H9 (cell line): ENCODE measurements at regions not wholly inside any gene's neighbourhood (a gene's known extent, or its start where the extent isn't known, plus 50 kb on each side); places are given as distances from the start of the nearest gene placed in this dataset.
"Not testable (repeated sequence)": the region's sequence is repeated elsewhere in the genome, so short reads cannot be mapped to it uniquely, and the experiment has no call there.

Experiments
- DNase-seq: peaks from one replicate; pipeline ENCODE4 v3.0.0-alpha.2; 2017
- H2AFZ ChIP-seq: one replicate; pipeline ENCODE4 v1.6.1; 2013; ENCODE audit warnings: mild to moderate bottlenecking, low read length, control low read depth, moderate library complexity
- H2AK5ac ChIP-seq: 2 replicates; pipeline ENCODE4 v1.6.1; 2013; ENCODE audit warnings: low read length, control low read depth, mixed read lengths; ENCODE audit not compliant: insufficient read length
- H2BK120ac ChIP-seq: one replicate; pipeline ENCODE4 v1.6.1; 2013; ENCODE audit warnings: low read depth, mild to moderate bottlenecking, low read length, control low read depth, inconsistent platforms; ENCODE audit not compliant: poor library complexity, severe bottlenecking
- H2BK12ac ChIP-seq: 2 replicates; pipeline ENCODE4 v1.6.1; 2013; ENCODE audit warnings: low read length, control low read depth, mixed read lengths, low read depth; ENCODE audit not compliant: insufficient read length
- H2BK15ac ChIP-seq: 2 replicates; pipeline ENCODE4 v1.6.1; 2013; ENCODE audit warnings: low read depth, low read length, control low read depth
- H2BK20ac ChIP-seq: one replicate; pipeline ENCODE4 v1.6.1; 2013; ENCODE audit warnings: low read depth, mild to moderate bottlenecking, low read length, control low read depth, inconsistent platforms; ENCODE audit not compliant: poor library complexity, severe bottlenecking
- H2BK5ac ChIP-seq: 2 replicates; pipeline ENCODE4 v1.6.1; 2013; ENCODE audit warnings: low read length, control low read depth, mixed read lengths; ENCODE audit not compliant: insufficient read length
- H3K14ac ChIP-seq: 2 replicates; pipeline ENCODE4 v1.6.1; 2013; ENCODE audit warnings: low read length, control low read depth; ENCODE audit not compliant: insufficient read depth
- H3K18ac ChIP-seq: 2 replicates; pipeline ENCODE4 v1.6.1; 2013; ENCODE audit warnings: low read depth, mild to moderate bottlenecking, mixed read lengths, low read length, control low read depth; ENCODE audit not compliant: insufficient read length
- H3K23ac ChIP-seq: 2 replicates; pipeline ENCODE4 v1.6.1; 2013; ENCODE audit warnings: low read length, control low read depth, mixed read lengths, low read depth; ENCODE audit not compliant: insufficient read length
- H3K23me2 ChIP-seq: 2 replicates; pipeline ENCODE4 v1.6.1; 2013; ENCODE audit warnings: low read depth, mild to moderate bottlenecking, mixed read lengths, low read length, control low read depth; ENCODE audit not compliant: insufficient read length, poor library complexity, severe bottlenecking
- H3K27ac ChIP-seq: 2 replicates; pipeline ENCODE4 v1.5.1; 2013; ENCODE audit warnings: low read length, control low read depth, mixed read lengths, low read depth; ENCODE audit not compliant: insufficient read length
- H3K27me3 ChIP-seq: 2 replicates; pipeline ENCODE4 v1.6.1; 2013; ENCODE audit warnings: low read length, control low read depth, inconsistent platforms; ENCODE audit not compliant: insufficient read depth
- H3K4ac ChIP-seq: 2 replicates; pipeline ENCODE4 v1.6.1; 2013; ENCODE audit warnings: low read depth, mild to moderate bottlenecking, control low read depth, inconsistent platforms, low read length, moderate library complexity
- H3K4me1 ChIP-seq: 2 replicates; pipeline ENCODE4 v1.6.1; 2013; ENCODE audit warnings: low read length, control low read depth, inconsistent platforms; ENCODE audit not compliant: insufficient read depth
- H3K4me2 ChIP-seq: 2 replicates; pipeline ENCODE4 v1.6.1; 2013; ENCODE audit warnings: low read length, control low read depth, mixed read lengths; ENCODE audit not compliant: insufficient read length, insufficient read depth
- H3K56ac ChIP-seq: 2 replicates; pipeline ENCODE4 v1.6.1; 2013; ENCODE audit warnings: low read depth, mild to moderate bottlenecking, mixed read lengths, low read length, control low read depth; ENCODE audit not compliant: insufficient read length
- H3K79me1 ChIP-seq: 2 replicates; pipeline ENCODE4 v1.6.1; 2013; ENCODE audit warnings: low read depth, mild to moderate bottlenecking, moderate library complexity, low read length, control low read depth, inconsistent platforms; ENCODE audit not compliant: insufficient read depth, poor library complexity, severe bottlenecking
- H3K79me2 ChIP-seq: 2 replicates; pipeline ENCODE4 v1.6.1; 2013; ENCODE audit warnings: low read length, control low read depth, inconsistent platforms; ENCODE audit not compliant: insufficient read depth
- H3K9ac ChIP-seq: 2 replicates; pipeline ENCODE4 v1.6.1; 2013; ENCODE audit warnings: low read length, control low read depth, mixed read lengths; ENCODE audit not compliant: insufficient read length; ENCODE audit errors: extremely low read depth
- H3K9me3 ChIP-seq: one replicate; pipeline ENCODE4 v1.6.1; 2013; ENCODE audit warnings: low read depth, low read length, inconsistent platforms; ENCODE audit not compliant: control insufficient read depth
- H3T11ph ChIP-seq: one replicate; pipeline ENCODE4 v1.6.1; 2013; ENCODE audit warnings: mild to moderate bottlenecking, low read length, control low read depth, inconsistent platforms
- H4K20me1 ChIP-seq: one replicate; pipeline ENCODE4 v1.6.1; 2013; ENCODE audit not compliant: control insufficient read depth, insufficient read length, insufficient read depth
- H4K5ac ChIP-seq: 2 replicates; pipeline ENCODE4 v1.6.1; 2013; ENCODE audit warnings: low read depth, mild to moderate bottlenecking, mixed read lengths, low read length, control low read depth; ENCODE audit not compliant: insufficient read length
- H4K8ac ChIP-seq: replicated peaks from 2 replicates; pipeline ENCODE4 v1.6.1; 2013; ENCODE audit warnings: low read length, control low read depth, mixed read lengths, low read depth; ENCODE audit not compliant: insufficient read length
- H4K91ac ChIP-seq: 2 replicates; pipeline ENCODE4 v1.6.1; 2013; ENCODE audit warnings: low read depth, mild to moderate bottlenecking, moderate library complexity, mixed read lengths, low read length, control low read depth; ENCODE audit not compliant: insufficient read length
- H3K27ac Mint-ChIP-seq, 3 experiments: 2 replicates in 2 of 3; 3 replicates in 1 of 3; pipeline ENCODE4 v1.8.0; 2020 to 2021; ENCODE audit warnings: mixed read lengths in 3 of 3, mild to moderate bottlenecking in 1 of 3, moderate library complexity in 1 of 3
- H3K27me3 Mint-ChIP-seq: 2 replicates; pipeline ENCODE4 v1.8.0; 2021; ENCODE audit warnings: low read depth, mild to moderate bottlenecking, moderate library complexity, mixed read lengths
- H3K36me3 Mint-ChIP-seq, 3 experiments: 2 replicates in 2 of 3; 3 replicates in 1 of 3; pipeline ENCODE4 v1.8.0; 2020 to 2021; ENCODE audit warnings: low read depth in 3 of 3, mixed read lengths in 3 of 3; ENCODE audit not compliant: insufficient read depth in 1 of 3
- H3K4me1 Mint-ChIP-seq, 2 experiments: 2 replicates each; pipeline ENCODE4 v1.8.0; 2020; ENCODE audit warnings: mixed read lengths in 2 of 2
- H3K4me3 Mint-ChIP-seq, 2 experiments: 2 replicates in 1 of 2; 3 replicates in 1 of 2; pipeline ENCODE4 v1.8.0; 2020 to 2021; ENCODE audit warnings: mild to moderate bottlenecking in 2 of 2, mixed read lengths in 2 of 2, moderate library complexity in 1 of 2
- H3K9me3 Mint-ChIP-seq, 2 experiments: 2 replicates in 1 of 2; 3 replicates in 1 of 2; pipeline ENCODE4 v1.8.0; 2020; ENCODE audit warnings: mild to moderate bottlenecking in 2 of 2, mixed read lengths in 2 of 2, moderate library complexity in 1 of 2
- WGBS: extraction: QIAGEN DNeasy Blood & Tissue Kit; methylation state at CpG from one replicate; pipeline ENCODE4 v1.1.7; 2013; ENCODE audit warnings: missing lambda C conversion rate, low lambda C conversion rate, mixed read lengths; ENCODE audit not compliant: insufficient read length; ENCODE audit errors: extremely low coverage; 5-methylcytosine and 5-hydroxymethylcytosine counted together

DNA sequence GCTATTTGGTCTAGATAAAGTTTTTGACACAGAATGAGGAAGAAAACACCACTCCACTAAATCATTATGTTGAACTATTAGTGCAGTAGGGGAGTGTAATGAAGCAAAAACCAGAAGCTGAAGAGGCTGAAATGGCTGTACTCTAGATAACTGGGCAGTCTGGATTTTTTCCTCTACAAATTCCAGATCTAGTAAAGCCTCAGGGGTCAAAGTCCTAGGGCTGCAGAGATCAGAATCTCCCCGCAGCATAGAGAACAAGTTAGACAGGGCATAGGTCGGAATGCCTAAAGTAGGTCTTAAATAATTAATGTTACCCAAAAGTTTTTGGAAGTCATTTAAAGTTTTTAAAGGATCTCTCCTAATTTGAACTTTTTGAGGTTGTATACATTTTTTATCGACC is 180.9 kb downstream of the OTOP1 start:
- Mint-ChIP-seq H3K4me3 (peak overlapping the region; percentile 83 to 86), H3K36me3 (peaks cover 43 to 48% (median 47%) of the 10 kb centered on the region in 3 experiments), H3K27ac (peak overlapping the region; percentile 89 to 98 (median 94)), H3K4me1 (peaks cover 34 to 40% of the 10 kb centered on the region in 2 experiments), H3K9me3 (peaks cover 9 to 15% of the 10 kb centered on the region in 2 experiments)
- not testable (repeated sequence) for H2BK120ac ChIP-seq, H4K8ac ChIP-seq, H3K23me2 ChIP-seq, H4K20me1 ChIP-seq, H2BK5ac ChIP-seq, H3K18ac ChIP-seq, H4K91ac ChIP-seq, H3K9ac ChIP-seq, H2BK12ac ChIP-seq, H3K4ac ChIP-seq, H3K27me3 ChIP-seq, H3K27ac ChIP-seq, H3K23ac ChIP-seq, H3T11ph ChIP-seq, H3K79me2 ChIP-seq, H3K4me1 ChIP-seq, H3K56ac ChIP-seq, H2BK15ac ChIP-seq, H3K27me3 Mint-ChIP-seq, DNase-seq, H2AK5ac ChIP-seq, H4K5ac ChIP-seq, H3K79me1 ChIP-seq, H2AFZ ChIP-seq, H3K9me3 ChIP-seq, H3K14ac ChIP-seq, H2BK20ac ChIP-seq
- no CpG with 5 or more reads among the region's 3 CpGs for WGBS
- peak overlapping the region; percentile 33 for H3K4me2 ChIP-seq

DNA sequence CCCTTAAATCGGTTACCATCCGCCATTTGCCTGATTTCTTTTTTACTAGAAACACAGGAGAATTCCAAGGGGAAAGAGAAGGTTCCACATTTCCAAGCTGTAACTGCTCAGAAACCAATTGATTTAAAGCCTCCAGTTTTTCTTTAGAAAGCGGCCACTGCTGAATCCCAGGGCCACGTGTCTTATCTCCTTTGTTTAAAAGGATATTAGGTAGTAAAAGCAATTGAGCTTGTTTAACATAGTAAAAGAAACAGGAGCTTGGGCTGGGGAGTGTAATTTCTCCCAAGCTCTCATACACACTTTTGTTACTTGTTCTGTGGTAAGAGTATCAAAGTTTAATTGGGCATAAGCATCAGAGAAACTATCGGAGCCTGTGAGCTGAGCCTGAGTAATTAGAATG is 180.0 kb downstream of the OTOP1 start:
- not testable (repeated sequence) for H3K4me1 ChIP-seq, H3K79me2 ChIP-seq, H2BK15ac ChIP-seq, H4K91ac ChIP-seq, H3K27me3 Mint-ChIP-seq, H3K14ac ChIP-seq, H4K8ac ChIP-seq, H2AFZ ChIP-seq, H2BK120ac ChIP-seq, H3T11ph ChIP-seq, H2BK20ac ChIP-seq, H2BK5ac ChIP-seq, H3K9me3 ChIP-seq, H4K5ac ChIP-seq, H3K23me2 ChIP-seq, H4K20me1 ChIP-seq, H3K56ac ChIP-seq, H2AK5ac ChIP-seq, H2BK12ac ChIP-seq, H3K27me3 ChIP-seq, H3K79me1 ChIP-seq, H3K18ac ChIP-seq, DNase-seq, H3K23ac ChIP-seq, H3K4ac ChIP-seq
- H3K27ac ChIP-seq = peak overlapping the region; percentile 74
- Mint-ChIP-seq H3K36me3 (peaks cover 38 to 43% (median 39%) of the 10 kb centered on the region in 3 experiments), H3K4me1 (peaks cover 34 to 40% of the 10 kb centered on the region in 2 experiments), H3K9me3 (peaks cover 7 to 13% of the 10 kb centered on the region in 2 experiments), H3K27ac (peak overlapping the region; percentile 89 to 98 (median 94)), H3K4me3 (peak overlapping the region; percentile 83 to 86)
- peak overlapping the region; percentile 29 for H3K4me2 ChIP-seq
- peak overlapping the region; percentile 44 for H3K9ac ChIP-seq
- WGBS = no CpG with 5 or more reads among the region's 5 CpGs
